Breast epithelium (tissue), 3 donors: ENCODE measurements at regions not wholly inside any gene's neighbourhood (a gene's known extent, or its start where the extent isn't known, plus 50 kb on each side); places are given as distances from the start of the nearest gene placed in this dataset.

Experiments
- POLR2A ChIP-seq: fragments of 450-650 bp; IDR thresholded peaks from one replicate; pipeline ENCODE4 v1.6.1; 2016; ENCODE audit warnings: antibody characterized with exemption, mild to moderate bottlenecking, moderate library complexity
- POLR2AphosphoS5 ChIP-seq, 3 donors: sonication (generic); formaldehyde crosslinking; IDR thresholded peaks; one replicate each; pipeline ENCODE4 v1.6.1; 2017; ENCODE audit warnings: antibody characterized with exemption in 3 of 3

DNA sequence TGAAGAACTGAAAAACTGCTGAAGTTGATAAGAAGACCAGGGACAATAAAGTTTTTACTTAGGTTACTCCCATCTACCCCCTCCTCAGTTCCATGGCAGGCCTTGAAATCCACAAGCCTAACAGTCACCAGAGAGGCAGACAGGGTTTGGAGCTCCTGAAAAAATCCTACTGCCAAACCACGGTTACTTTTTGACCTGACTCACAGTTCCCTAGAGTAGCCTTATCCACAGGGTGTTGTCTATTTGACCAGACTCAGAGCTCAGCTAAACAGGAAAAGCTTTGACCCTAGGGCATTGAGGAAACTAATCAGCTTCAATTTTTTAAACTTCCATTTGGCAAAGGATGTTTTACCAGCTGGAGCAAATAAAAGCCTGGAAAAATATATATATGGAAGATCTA lies 257.7 kb upstream of the NT5E start:
- TF ChIP-seq POLR2AphosphoS5 (IDR thresholded peaks at IDR 0.05), result no peak
- no peak for TF ChIP-seq POLR2A
